ENCODE measurements at regions not wholly inside any gene's neighbourhood (a gene's known extent, or its start where the extent isn't known, plus 50 kb on each side); places are given as distances from the start of the nearest gene placed in this dataset.
A peak's percentile ranks its signal among the peaks of the same experiment; 100 is the strongest.

- in situ Hi-C loops (cut with MboI; ENCODE audit: low sequenced_read_pairs), result no loop called here
- H3K9me3 ChIP-seq, result no peaks in the 10 kb centered on the region
- peaks cover 21% of the 10 kb centered on the region for H3K27me3 ChIP-seq (ENCODE audit: low read depth)
- H3K36me3 ChIP-seq (replicated peaks), result no peaks in the 10 kb centered on the region
- H3K4me3 ChIP-seq, result no peak overlapping the region
- no peaks in the 10 kb centered on the region for H3K4me1 ChIP-seq
- DNase-seq (ENCODE audit: low spot score in 2 of 2), result peak in 1 of 2 experiments; percentile 41
Measured at GRCh38 chr20:63056236-63057170, 49.7 kb upstream of the BHLHE23 start.

Data from HAP-1 (cell line).